GM19452 (cell line): ENCODE measurements at regions not wholly inside any gene's neighbourhood (a gene's known extent, or its start where the extent isn't known, plus 50 kb on each side); places are given as distances from the start of the nearest gene placed in this dataset.

Experiments used
- ATAC-seq: cut with Tn5 transposase; IDR thresholded peaks from one replicate; pipeline ENCODE4 v1.9.1; 2021; ENCODE audit not compliant: unreplicated experiment

DNA sequence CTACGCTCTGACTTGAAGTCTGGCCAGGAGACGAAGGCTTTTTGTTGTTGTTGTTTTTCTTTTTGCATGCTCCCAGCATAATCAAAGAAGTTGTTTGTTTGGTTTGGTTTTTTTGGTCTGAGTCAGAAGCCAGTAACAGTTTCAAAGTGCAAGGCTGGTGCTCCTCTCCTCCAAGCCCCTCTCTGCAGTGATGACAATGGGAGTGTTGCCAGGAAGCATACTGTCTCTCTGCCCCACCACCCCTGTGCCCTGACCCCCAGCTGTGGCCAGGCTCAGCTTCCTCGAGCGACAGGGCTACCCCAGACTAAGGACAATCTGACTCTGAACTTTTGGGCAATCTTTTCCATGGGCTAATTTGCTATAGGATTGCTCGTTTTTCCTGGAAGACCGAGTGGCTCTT, 173.8 kb upstream of the PITX1 start:
- ATAC-seq: no peak

DNA sequence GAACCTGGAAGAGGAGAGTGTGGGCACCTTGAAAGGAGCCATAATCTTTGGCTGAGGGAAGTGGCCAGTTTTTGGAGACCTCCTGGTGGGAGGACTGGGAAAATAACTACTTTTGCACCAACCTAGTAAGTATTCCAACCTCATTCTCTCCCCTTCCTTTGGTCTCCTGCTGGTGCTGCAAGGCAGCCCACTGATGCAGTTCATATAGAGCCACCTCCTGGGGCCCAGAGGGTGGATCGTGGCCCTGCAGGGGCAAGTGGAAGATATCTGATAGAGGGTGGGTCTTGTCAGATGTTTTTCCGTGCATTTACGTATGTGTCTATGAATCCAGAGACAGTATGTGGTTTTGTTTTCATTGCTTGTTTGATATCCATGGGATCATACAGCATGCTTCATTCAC, 172.8 kb upstream of the PITX1 start:
- ATAC-seq: no peak

- no peak for ATAC-seq
These were observed 171.8 kb upstream of the PITX1 start for GRCh38 chr5:135205632-135206349.

DNA sequence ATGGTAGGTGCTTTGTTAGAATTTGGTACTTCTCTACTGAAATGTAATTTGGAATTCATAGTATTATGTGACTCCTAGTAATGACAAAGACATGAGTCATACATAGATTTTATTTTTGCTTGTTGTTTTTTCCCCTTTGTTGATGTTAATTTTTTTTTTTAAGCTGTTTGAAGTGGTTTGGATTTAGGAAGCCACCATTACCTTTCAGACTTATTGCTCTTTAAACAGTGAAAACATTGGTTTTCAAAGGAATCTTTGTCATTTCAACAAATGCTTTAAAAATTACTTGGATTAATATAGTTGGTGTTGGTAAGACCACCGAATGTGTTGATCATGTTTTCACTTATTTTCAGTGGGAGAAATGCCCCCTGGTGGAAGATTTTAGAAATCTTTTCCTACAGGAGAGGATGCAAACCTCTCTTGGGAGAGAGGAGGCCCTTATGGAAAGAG, 170.1 kb upstream of the PITX1 start:
- no peak for ATAC-seq

DNA sequence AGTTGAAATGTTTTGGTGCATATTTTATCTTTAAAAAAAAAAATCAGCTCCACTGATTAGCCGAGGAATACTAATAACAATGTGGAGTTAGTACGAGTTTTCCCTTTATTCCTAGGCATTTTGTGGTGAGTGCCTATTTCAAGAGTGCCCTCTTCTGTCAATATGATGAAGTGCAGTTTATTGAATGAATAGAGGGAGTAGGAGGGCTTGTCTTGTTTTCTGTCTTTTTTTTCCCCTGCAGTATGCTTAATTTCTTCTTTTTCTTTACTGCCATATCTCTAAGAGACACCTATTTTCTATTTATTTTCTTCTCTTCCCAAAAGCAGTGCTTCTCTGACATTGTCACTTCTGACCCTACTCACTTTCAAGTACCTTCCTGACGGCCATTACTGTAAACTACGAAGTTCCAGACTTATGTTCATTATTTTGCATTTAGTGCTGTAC, 169.6 kb upstream of the PITX1 start:
- ATAC-seq: no peak

DNA sequence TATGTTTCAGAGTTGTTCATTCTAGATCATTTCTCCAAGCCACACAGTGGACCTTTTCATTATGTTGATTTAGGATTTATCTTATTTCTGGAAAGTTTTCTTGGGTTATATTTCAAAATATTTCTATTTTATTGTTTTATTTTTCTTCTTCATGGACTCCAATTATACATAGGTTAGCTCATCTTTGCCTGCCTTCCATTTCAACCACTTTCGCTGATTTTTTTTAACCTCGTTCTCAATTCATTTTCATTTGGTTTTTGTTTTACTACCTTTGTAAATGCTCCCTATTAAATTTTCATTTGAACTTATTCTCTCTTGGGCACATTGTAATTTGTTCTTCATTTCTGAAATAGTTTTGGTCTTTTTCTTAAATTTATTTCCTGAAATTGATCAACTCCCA, 169.0 kb upstream of the PITX1 start:
- no peak for ATAC-seq

GRCh38 chr5:135199919-135200318, 165.9 kb upstream of the PITX1 start:
- no peak for ATAC-seq

DNA sequence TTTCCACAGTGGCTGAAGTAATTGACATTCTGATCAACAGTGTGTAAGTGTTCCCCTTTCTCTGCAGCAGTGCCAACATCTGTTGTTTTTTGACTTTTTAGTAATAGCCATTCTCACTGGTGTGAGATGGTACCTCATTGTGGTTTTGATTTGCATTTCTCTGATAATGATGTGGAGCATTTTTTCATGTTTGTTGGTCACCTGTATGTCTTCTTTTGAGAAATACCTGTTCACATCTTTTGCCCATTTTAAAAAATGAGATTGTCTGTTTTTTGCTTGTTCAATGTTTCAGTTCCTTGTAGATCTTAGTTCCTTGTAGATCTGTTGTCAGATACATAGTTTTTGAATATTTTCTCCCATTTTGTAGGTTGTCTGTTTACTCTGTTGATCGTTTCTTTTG, 162.5 kb upstream of the PITX1 start:
- ATAC-seq: no peak

- ATAC-seq: no peak
These were observed 161.2 kb upstream of the PITX1 start for GRCh38 chr5:135195270-135195608.

DNA sequence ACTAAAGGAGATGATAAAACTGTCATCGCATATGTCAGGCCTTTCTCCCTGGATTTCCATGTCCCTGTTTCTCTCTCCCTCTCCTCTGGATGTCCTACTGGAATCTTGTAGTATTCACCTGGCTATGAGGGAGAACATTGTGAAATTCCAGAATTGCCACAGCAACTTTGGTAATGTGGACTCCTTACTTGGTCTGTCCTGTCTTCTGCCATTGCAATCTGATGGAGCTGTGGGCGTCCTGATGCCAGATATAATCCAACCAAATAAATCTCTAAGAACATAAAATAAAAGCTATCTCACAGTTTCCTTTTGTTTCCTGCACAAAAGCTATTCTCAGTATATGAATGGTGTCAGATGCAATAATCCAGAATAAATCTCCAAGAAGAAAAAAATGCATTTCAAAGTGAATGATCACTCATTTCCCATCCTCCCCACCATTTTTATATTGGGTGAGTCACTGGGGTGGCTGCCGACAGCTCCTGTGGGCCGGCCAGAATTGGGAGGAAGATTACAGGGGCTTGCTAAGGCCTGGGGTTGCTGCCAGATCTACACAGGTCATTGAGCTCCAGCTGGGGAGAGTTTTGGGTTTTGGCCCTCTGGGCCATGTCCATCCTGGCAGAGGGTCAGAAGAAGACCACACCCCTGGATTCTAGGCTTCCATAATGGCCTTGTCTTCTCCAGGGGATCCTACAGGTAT, 160.7 kb upstream of the PITX1 start:
- ATAC-seq: no peak

DNA sequence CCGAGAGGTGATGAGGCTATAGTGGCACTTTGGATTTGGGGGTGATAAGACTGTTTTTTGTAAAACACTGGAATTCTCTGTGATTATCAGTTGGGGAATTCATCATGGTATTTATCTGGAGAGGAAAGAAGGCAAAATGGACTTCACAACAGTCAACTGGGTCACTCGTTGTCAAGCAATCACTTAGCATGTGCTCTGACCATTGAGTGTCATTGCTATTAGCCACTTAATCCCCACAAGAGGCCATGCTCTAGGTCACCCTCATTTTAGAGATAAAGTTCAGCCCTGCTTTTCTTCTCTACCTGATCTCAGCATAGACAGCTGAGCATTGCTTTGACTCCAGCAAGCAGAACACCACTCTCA, 160.1 kb upstream of the PITX1 start:
- ATAC-seq: no peak

- ATAC-seq: no peak
These were observed 159.4 kb upstream of the PITX1 start for GRCh38 chr5:135193213-135194125.

DNA sequence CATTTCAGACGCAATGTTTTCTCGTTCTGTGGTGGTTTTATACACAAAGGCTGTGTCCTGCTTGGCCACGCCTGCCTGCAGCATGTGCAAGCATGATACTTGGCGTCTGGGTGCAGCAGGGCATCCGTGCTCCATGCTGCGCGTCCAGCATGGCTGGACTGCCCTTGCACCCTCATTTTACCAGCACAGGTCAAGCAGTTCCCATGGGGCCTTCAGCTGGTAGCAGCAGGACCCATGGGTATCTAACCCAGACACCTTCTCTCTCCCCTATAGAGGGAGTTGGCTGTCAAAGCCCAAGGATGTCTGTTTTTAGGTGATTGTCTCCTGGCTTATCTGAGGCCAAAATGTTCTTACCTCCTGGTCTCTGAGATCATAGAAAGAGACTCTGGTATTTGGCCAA, 158.3 kb upstream of the PITX1 start:
- ATAC-seq: no peak

- ATAC-seq: peak; percentile 71
These were observed 157.2 kb upstream of the PITX1 start for GRCh38 chr5:135191084-135191826.

DNA sequence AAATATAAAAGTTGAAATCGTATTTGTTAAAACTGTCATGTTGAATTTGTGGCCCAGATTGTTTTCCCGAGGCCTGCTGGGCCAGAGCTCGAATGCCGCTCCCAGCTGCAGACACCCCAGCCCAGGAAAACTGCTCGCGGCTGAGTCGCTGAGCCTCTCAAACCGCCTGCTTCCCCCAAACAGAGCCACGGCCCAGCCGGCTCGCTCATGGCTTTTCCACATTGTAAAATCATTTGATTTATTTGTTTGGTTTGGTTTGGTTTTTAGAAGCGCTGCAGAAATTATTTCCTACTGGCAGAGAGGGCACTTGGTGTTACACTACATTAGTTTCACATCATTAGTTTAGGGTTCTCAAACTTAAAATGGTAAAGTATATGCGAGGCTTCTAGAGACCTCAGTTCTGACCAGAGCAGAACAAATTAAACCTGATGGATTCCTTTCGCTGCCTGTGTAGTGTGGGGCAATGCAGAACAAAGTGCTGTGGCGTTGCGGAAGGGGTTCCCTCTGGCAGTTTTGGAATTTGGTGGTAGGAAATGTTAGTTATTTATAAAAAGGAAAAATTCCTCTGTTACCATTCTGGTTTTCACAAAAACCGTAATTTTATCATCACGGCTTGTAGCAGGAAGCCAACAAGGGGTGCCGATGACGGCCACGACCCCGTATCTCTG, 156.5 kb upstream of the PITX1 start:
- ATAC-seq: no peak

DNA sequence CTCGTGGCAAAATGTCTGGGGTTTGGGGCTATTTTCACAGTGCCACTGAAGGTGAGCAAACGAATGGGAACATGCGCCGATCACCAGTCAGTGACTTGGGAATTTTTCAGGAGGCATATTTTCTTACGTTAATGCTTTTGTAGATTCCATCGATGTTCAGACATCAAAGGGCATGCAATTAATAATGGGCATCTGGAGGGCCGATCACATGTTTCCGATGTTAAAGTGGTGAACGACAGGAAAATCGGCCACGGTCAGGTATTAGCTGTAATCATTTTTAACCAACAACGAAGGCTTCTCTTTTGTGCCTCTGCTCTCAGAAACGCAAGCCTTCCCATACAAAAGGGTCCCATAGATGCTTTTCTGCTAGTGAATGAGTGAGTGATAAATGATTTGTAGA, 155.0 kb upstream of the PITX1 start:
- no peak for ATAC-seq

- no peak for ATAC-seq
These were observed 154.3 kb upstream of the PITX1 start for GRCh38 chr5:135188233-135188914.

- no peak for ATAC-seq
These were observed 152.9 kb upstream of the PITX1 start for GRCh38 chr5:135186662-135187522.

GRCh38 chr5:135185481-135186065, 151.5 kb upstream of the PITX1 start:
- no peak for ATAC-seq
